GM19238 (cell line): ENCODE measurements at regions not wholly inside any gene's neighbourhood (a gene's known extent, or its start where the extent isn't known, plus 50 kb on each side); places are given as distances from the start of the nearest gene placed in this dataset.

Experiments
- DNase-seq: peaks from one replicate; pipeline ENCODE4 v3.0.0; 2011; ENCODE audit warnings: low spot score; ENCODE audit not compliant: insufficient read length

- no peak for DNase-seq
Measured at GRCh38 chr20:40542065-40542464, 147.0 kb downstream of the MAFB start.

- no peak for DNase-seq
Measured at GRCh38 chr20:40540166-40540565, 148.9 kb downstream of the MAFB start.

GRCh38 chr20:40538131-40538530 lies 150.9 kb downstream of the MAFB start:
- no peak for DNase-seq

GRCh38 chr20:40536808-40537207 lies 152.2 kb downstream of the MAFB start:
- DNase-seq = no peak

- DNase-seq = no peak
Measured at GRCh38 chr20:40535816-40536215, 153.2 kb downstream of the MAFB start.

GRCh38 chr20:40532103-40532502 lies 156.9 kb downstream of the MAFB start:
- DNase-seq = no peak

GRCh38 chr20:40525351-40525750 lies 163.7 kb downstream of the MAFB start:
- DNase-seq = no peak

GRCh38 chr20:40524071-40524470 lies 165.0 kb downstream of the MAFB start:
- DNase-seq = no peak

GRCh38 chr20:40522405-40522804 lies 166.6 kb downstream of the MAFB start:
- DNase-seq = no peak

- DNase-seq = no peak
Measured at GRCh38 chr20:40521962-40522361, 167.1 kb downstream of the MAFB start.

- no peak for DNase-seq
Measured at GRCh38 chr20:40519918-40520317, 169.1 kb downstream of the MAFB start.

- no peak for DNase-seq
Measured at GRCh38 chr20:40512994-40513393, 176.0 kb downstream of the MAFB start.

- no peak for DNase-seq
Measured at GRCh38 chr20:40512591-40512990, 176.4 kb downstream of the MAFB start.

GRCh38 chr20:40511478-40511877 lies 177.6 kb downstream of the MAFB start:
- no peak for DNase-seq

- DNase-seq = no peak
Measured at GRCh38 chr20:40510622-40511021, 178.4 kb downstream of the MAFB start.

GRCh38 chr20:40508821-40509220 lies 180.2 kb downstream of the MAFB start:
- no peak for DNase-seq

GRCh38 chr20:40506537-40506939 lies 182.5 kb downstream of the MAFB start:
- no peak for DNase-seq

GRCh38 chr20:40503119-40503518 lies 185.9 kb downstream of the MAFB start:
- no peak for DNase-seq

- DNase-seq = no peak
Measured at GRCh38 chr20:40502576-40502975, 186.5 kb downstream of the MAFB start.

GRCh38 chr20:40499391-40499790 lies 189.6 kb downstream of the MAFB start:
- no peak for DNase-seq

- no peak for DNase-seq
Measured at GRCh38 chr20:40497899-40498691, 190.9 kb downstream of the MAFB start.

GRCh38 chr20:40495956-40496355 lies 193.1 kb downstream of the MAFB start:
- DNase-seq = no peak

GRCh38 chr20:40494248-40494647 lies 194.8 kb downstream of the MAFB start:
- DNase-seq = no peak

GRCh38 chr20:40493549-40493948 lies 195.5 kb downstream of the MAFB start:
- no peak for DNase-seq
